IMR-90 (cell line): ENCODE measurements at regions not wholly inside any gene's neighbourhood (a gene's known extent, or its start where the extent isn't known, plus 50 kb on each side); places are given as distances from the start of the nearest gene placed in this dataset.
A peak's percentile ranks its signal among the peaks of the same experiment; 100 is the strongest.

Experiments used
- ATAC-seq: fragments of 200-7000 bp; cut with Tn5 transposase; 2 replicates; pipeline ENCODE4 v1.9.1; 2020; ENCODE audit warnings: low read depth, mild to moderate bottlenecking, moderate library complexity
- BruUV-seq: library from RNA; stranded (reverse); fragments of 400-500 nt; replicated peaks from 2 replicates; lab custom pipeline; 2021; lab: Mats Ljungman, UMichigan
- CTCF ChIA-PET: fragments of 300-600 bp; formaldehyde crosslinking; extraction: SDS; loops from one replicate; lab custom pipeline; 2021; ENCODE audit warnings: antibody characterized with exemption; lab: Yijun Ruan, JAX
- POLR2A ChIA-PET: fragments of 300-600 bp; sonication (Branson Sonifier 250); formaldehyde crosslinking; loops from one replicate; lab custom pipeline; 2022; ENCODE audit warnings: antibody characterized with exemption; ENCODE audit not compliant: unreplicated experiment; lab: Charles Lee
- DNase-seq: peaks from one replicate; pipeline ENCODE4 v3.0.0; 2013
- H2AFZ ChIP-seq: replicated peaks from 2 replicates; pipeline ENCODE3; 2013; ENCODE audit warnings: low read length, mild to moderate bottlenecking; ENCODE audit not compliant: poor library complexity
- H2AK5ac ChIP-seq: 2 replicates; pipeline ENCODE4 v1.6.1; 2013; ENCODE audit warnings: low read depth, low read length, inconsistent platforms
- H2AK9ac ChIP-seq: replicated peaks from 2 replicates; pipeline ENCODE3; 2013; ENCODE audit warnings: mild to moderate bottlenecking, low read depth, low read length, moderate library complexity; ENCODE audit not compliant: poor library complexity
- H2BK120ac ChIP-seq: 2 replicates; pipeline ENCODE4 v1.6.1; 2013; ENCODE audit warnings: low read depth, low read length, inconsistent platforms
- H2BK15ac ChIP-seq: 3 replicates; pipeline ENCODE4 v1.6.1; 2013; ENCODE audit warnings: low read depth, low read length, inconsistent platforms
- H2BK20ac ChIP-seq: 2 replicates; pipeline ENCODE4 v1.6.1; 2013; ENCODE audit warnings: low read depth, mild to moderate bottlenecking, inconsistent platforms, low read length, moderate library complexity
- H2BK5ac ChIP-seq: 2 replicates; pipeline ENCODE4 v1.6.1; 2013; ENCODE audit warnings: mild to moderate bottlenecking, low read depth, low read length, inconsistent platforms; ENCODE audit not compliant: poor library complexity, severe bottlenecking
- H3K14ac ChIP-seq: replicated peaks from 2 replicates; pipeline ENCODE4 v1.6.1; 2013; ENCODE audit warnings: low read depth, low read length, inconsistent platforms
- H3K18ac ChIP-seq: 2 replicates; pipeline ENCODE4 v1.6.1; 2013; ENCODE audit warnings: low read depth, low read length, control low read depth
- H3K23ac ChIP-seq: 2 replicates; pipeline ENCODE4 v1.6.1; 2013; ENCODE audit warnings: low read depth, low read length, inconsistent platforms
- H3K27ac ChIP-seq: 2 replicates; pipeline ENCODE4 v1.5.1; 2013; ENCODE audit warnings: mild to moderate bottlenecking, control low read depth, low read length; ENCODE audit not compliant: insufficient read depth
- H3K27me3 ChIP-seq: 2 replicates; pipeline ENCODE4 v1.6.1; 2013; ENCODE audit warnings: low read length; ENCODE audit not compliant: control insufficient read depth, insufficient read depth
- H3K36me3 ChIP-seq: 2 replicates; pipeline ENCODE4 v1.6.1; 2013; ENCODE audit warnings: low read length, mixed read lengths; ENCODE audit not compliant: control insufficient read depth, insufficient read depth
- H3K4ac ChIP-seq: 2 replicates; pipeline ENCODE4 v1.6.1; 2013; ENCODE audit warnings: low read depth, low read length, inconsistent platforms
- H3K4me1 ChIP-seq: 2 replicates; pipeline ENCODE4 v1.6.1; 2013; ENCODE audit warnings: low read length, mixed read lengths; ENCODE audit not compliant: control insufficient read depth, insufficient read depth
- H3K4me2 ChIP-seq: 2 replicates; pipeline ENCODE4 v1.6.1; 2013; ENCODE audit warnings: low read depth, mild to moderate bottlenecking, control low read depth, low read length, moderate library complexity
- H3K4me3 ChIP-seq: 2 replicates; pipeline ENCODE4 v1.5.1; 2013; ENCODE audit warnings: low read depth, mild to moderate bottlenecking, control low read depth, low read length, moderate library complexity; ENCODE audit not compliant: insufficient read depth
- H3K56ac ChIP-seq: 2 replicates; pipeline ENCODE4 v1.6.1; 2013; ENCODE audit warnings: low read length, inconsistent platforms; ENCODE audit not compliant: insufficient read depth; ENCODE audit errors: extremely low read depth
- H3K79me1 ChIP-seq, 2 experiments: 2 replicates each; pipeline ENCODE4 v1.6.1; 2013; ENCODE audit warnings: low read length in 2 of 2, inconsistent platforms in 1 of 2, low read depth in 1 of 2
- H3K9ac ChIP-seq: 2 replicates; pipeline ENCODE4 v1.6.1; 2013; ENCODE audit warnings: low read depth, low read length, control low read depth
- H3K9me1 ChIP-seq: 2 replicates; pipeline ENCODE4 v1.6.1; 2013; ENCODE audit warnings: low read length, inconsistent platforms; ENCODE audit not compliant: insufficient read depth
- H3K9me3 ChIP-seq: 2 replicates; pipeline ENCODE4 v1.6.1; 2013; ENCODE audit warnings: low read length; ENCODE audit not compliant: control insufficient read depth, insufficient read depth
- H4K20me1 ChIP-seq: 2 replicates; pipeline ENCODE4 v1.6.1; 2013; ENCODE audit warnings: low read length, inconsistent platforms; ENCODE audit not compliant: insufficient read depth
- H4K5ac ChIP-seq: 2 replicates; pipeline ENCODE4 v1.6.1; 2013; ENCODE audit warnings: mild to moderate bottlenecking, low read depth, low read length, control low read depth
- H4K8ac ChIP-seq, 2 experiments: 2 replicates each; pipeline ENCODE4 v1.6.1; 2013; ENCODE audit warnings: low read depth in 2 of 2, low read length in 2 of 2, control low read depth in 1 of 2, inconsistent platforms in 1 of 2
- H4K91ac ChIP-seq: 2 replicates; pipeline ENCODE4 v1.6.1; 2013; ENCODE audit warnings: low read depth, low read length, inconsistent platforms; ENCODE audit not compliant: insufficient read depth
- BHLHE40 ChIP-seq: fragments of 150-350 bp; IDR thresholded peaks from 2 replicates; pipeline ENCODE4 v1.6.1; 2016; ENCODE audit warnings: mild to moderate bottlenecking, low read depth, low read length
- CEBPB ChIP-seq: IDR thresholded peaks from 2 replicates; pipeline ENCODE4 v1.6.1; 2012; ENCODE audit warnings: low read depth, low read length, improper control_type of control experiment
- CHD1 ChIP-seq: IDR thresholded peaks from 2 replicates; pipeline ENCODE4 v1.6.1; 2012; ENCODE audit warnings: low read depth, low read length, improper control_type of control experiment
- CTCF ChIP-seq: conservative IDR thresholded peaks from 2 replicates; pipeline ENCODE4 v1.5.1; 2012; ENCODE audit warnings: mild to moderate bottlenecking, low read depth, low read length, improper control_type of control experiment
- ELK1 ChIP-seq: fragments of 150-350 bp; IDR thresholded peaks from 2 replicates; pipeline ENCODE4 v1.6.1; 2016; ENCODE audit warnings: low read depth, mild to moderate bottlenecking, low read length, moderate library complexity, borderline replicate concordance
- FOS ChIP-seq: fragments of 150-350 bp; IDR thresholded peaks from 2 replicates; pipeline ENCODE4 v1.6.1; 2016; ENCODE audit warnings: low read depth, low read length
- MAFK ChIP-seq: IDR thresholded peaks from 2 replicates; pipeline ENCODE4 v1.6.1; 2012; ENCODE audit warnings: low read depth, low read length, improper control_type of control experiment
- MAZ ChIP-seq: IDR thresholded peaks from 2 replicates; pipeline ENCODE4 v1.6.1; 2012; ENCODE audit warnings: low read depth, mild to moderate bottlenecking, low read length, improper control_type of control experiment, moderate library complexity, borderline replicate concordance
- MXI1 ChIP-seq: IDR thresholded peaks from 2 replicates; pipeline ENCODE4 v1.6.1; 2012; ENCODE audit warnings: low read depth, mild to moderate bottlenecking, low read length, moderate library complexity, borderline replicate concordance
- NFE2L2 ChIP-seq: fragments of 150-350 bp; IDR thresholded peaks from 2 replicates; pipeline ENCODE4 v1.6.1; 2016; ENCODE audit warnings: low read depth, mild to moderate bottlenecking, low read length
- POLR2A ChIP-seq: IDR thresholded peaks from 2 replicates; pipeline ENCODE4 v1.6.1; 2012; ENCODE audit warnings: mild to moderate bottlenecking, low read depth, low read length
- RAD21 ChIP-seq: IDR thresholded peaks from 2 replicates; pipeline ENCODE4 v1.6.1; 2012; ENCODE audit warnings: low read length, improper control_type of control experiment
- RCOR1 ChIP-seq: IDR thresholded peaks from 2 replicates; pipeline ENCODE4 v1.6.1; 2012; ENCODE audit warnings: mild to moderate bottlenecking, low read length, improper control_type of control experiment; ENCODE audit not compliant: insufficient replicate concordance
- RFX5 ChIP-seq: IDR thresholded peaks from 2 replicates; pipeline ENCODE4 v1.8.0; 2012; ENCODE audit warnings: low read depth, mild to moderate bottlenecking, low read length, moderate library complexity
- SMC3 ChIP-seq: fragments of 150-350 bp; IDR thresholded peaks from 2 replicates; pipeline ENCODE4 v1.6.1; 2016; ENCODE audit warnings: low read depth, mild to moderate bottlenecking, antibody characterized with exemption, low read length, moderate library complexity
- USF2 ChIP-seq: fragments of 150-350 bp; IDR thresholded peaks from 2 replicates; pipeline ENCODE4 v1.6.1; 2017; ENCODE audit warnings: mild to moderate bottlenecking, antibody characterized with exemption, low read length, low read depth
- dilution Hi-C: fragments of 300-500 bp; cut with HindIII; formaldehyde crosslinking; loops from one replicate; pipeline ENCODE4 v1.14.3; 2018; ENCODE audit warnings: low sequenced_read_pairs; ENCODE audit not compliant: unreplicated experiment
- in situ Hi-C: fragments of 300-500 bp; cut with MboI; formaldehyde crosslinking; loops from 3 replicates; pipeline ENCODE4 v1.14.3; 2019; ENCODE audit warnings: low sequenced_read_pairs, inconsistent platforms, mixed read lengths
- intact Hi-C: fragments of 100-400 bp; cut with micrococcal nuclease; formaldehyde crosslinking; loops from 2 replicates; pipeline ENCODE4 v1.10.0; 2022

GRCh38 chr3:162338514-162338913 is 841.9 kb downstream of the OTOL1 start:
- peaks cover 5% of the 10 kb centered on the region; the same call in 1 of the 2 replicates for H3K9me3 ChIP-seq
- ChIA-PET POLR2A (no interaction called here), CTCF (interaction anchor here (0.7 kb wide), 1 partner anchor 22 kb away, joined by 3 read pairs; no protein-coding TSS in a partner anchor)
- no peaks in the 10 kb centered on the region for H3K4me1 ChIP-seq
- H3K27me3 ChIP-seq, result no peaks in the 10 kb centered on the region
- H3K56ac ChIP-seq, result no peak overlapping the region
- peak; percentile 4 for DNase-seq
- dilution Hi-C loops, result no loop called here
- no peak overlapping the region for H2AK5ac ChIP-seq
- H4K8ac ChIP-seq, result no peak overlapping the region
- intact Hi-C loops, result no loop called here
- no peak overlapping the region for H2AK9ac ChIP-seq
- no TSS peak for BruUV-seq
- H2BK20ac ChIP-seq, result no peak overlapping the region
- in situ Hi-C loops, result no loop called here
- H3K4me3 ChIP-seq, result no peak overlapping the region
- H3K9ac ChIP-seq, result no peak overlapping the region
- no peak overlapping the region for H3K27ac ChIP-seq
- H4K20me1 ChIP-seq, result no peaks in the 10 kb centered on the region
- no peak overlapping the region for H3K18ac ChIP-seq
- no peak overlapping the region for H3K23ac ChIP-seq
- TF ChIP-seq MAFK (no peak), CTCF (no peak), FOS (no peak), SMC3 (no peak), CEBPB (no peak), CHD1 (no peak), BHLHE40 (no peak), RCOR1 (no peak), MAZ (no peak), USF2 (no peak), RFX5 (no peak), NFE2L2 (no peak), ELK1 (no peak), MXI1 (no peak), POLR2A (no peak), RAD21 (no peak)
- no peak overlapping the region for H3K14ac ChIP-seq
- no peaks in the 10 kb centered on the region for H3K36me3 ChIP-seq
- no peak overlapping the region for H2BK15ac ChIP-seq
- no peak for ATAC-seq
- no peak overlapping the region for H4K5ac ChIP-seq
- H3K4ac ChIP-seq, result no peak overlapping the region
- no peak overlapping the region for H4K91ac ChIP-seq
- no peak overlapping the region for H2BK120ac ChIP-seq
- H2AFZ ChIP-seq, result no peak overlapping the region
- no peak overlapping the region for H2BK5ac ChIP-seq
- no peaks in the 10 kb centered on the region for H3K9me1 ChIP-seq
- H3K79me1 ChIP-seq, result no peaks in the 10 kb centered on the region
- no peak overlapping the region for H3K4me2 ChIP-seq
